CD4-positive, alpha-beta T cell (primary cell): ENCODE measurements at regions not wholly inside any gene's neighbourhood (a gene's known extent, or its start where the extent isn't known, plus 50 kb on each side); places are given as distances from the start of the nearest gene placed in this dataset.

Source experiments
- ATAC-seq: fragments of 200-7000 bp; cut with Tn5 transposase; one replicate; pipeline ENCODE4 v1.10.0; 2022; ENCODE audit warnings: mild to moderate bottlenecking; ENCODE audit not compliant: poor library complexity
- CTCF ChIA-PET: fragments of 350-600 bp; sonication (Branson Sonifier 250); formaldehyde crosslinking; loops from one replicate; lab custom pipeline; 2021; ENCODE audit warnings: antibody characterized with exemption, inconsistent platforms; lab: Charles Lee
- POLR2A ChIA-PET: fragments of 350-600 bp; sonication (Branson Sonifier 250); formaldehyde crosslinking; loops from one replicate; lab custom pipeline; 2021; ENCODE audit warnings: antibody characterized with exemption, inconsistent platforms; lab: Charles Lee
- DNase-seq, 14 experiments: peaks; one replicate each; pipeline ENCODE4 v3.0.0-alpha.2; 2013 to 2020; ENCODE audit warnings: mixed read lengths in 2 of 14
- H3K27ac ChIP-seq, 2 donors: one replicate each; pipeline versions ENCODE4 v1.5.1 to v1.7.0; 2013; ENCODE audit warnings: low read length in 2 of 2, low read depth in 1 of 2, mild to moderate bottlenecking in 1 of 2
- H3K27me3 ChIP-seq, 2 experiments: 1 replicate in 1 of 2; 2 replicates in 1 of 2; pipeline versions ENCODE4 v1.6.1 to v1.7.0; 2013; ENCODE audit warnings: low read length in 2 of 2, control low read depth in 1 of 2, mild to moderate bottlenecking in 1 of 2, moderate library complexity in 1 of 2; ENCODE audit not compliant: insufficient read depth in 2 of 2, control insufficient read depth in 1 of 2
- H3K36me3 ChIP-seq: one replicate; pipeline ENCODE4 v1.6.1; 2013; ENCODE audit warnings: low read length, control low read depth; ENCODE audit not compliant: insufficient read depth
- H3K4me1 ChIP-seq: one replicate; pipeline ENCODE4 v1.6.1; 2013; ENCODE audit warnings: low read length, control low read depth; ENCODE audit not compliant: insufficient read depth
- H3K4me3 ChIP-seq: one replicate; pipeline ENCODE4 v1.5.1; 2013; ENCODE audit warnings: mild to moderate bottlenecking, low read length, moderate library complexity
- H3K9me3 ChIP-seq, 2 experiments: 1 replicate in 1 of 2; 2 replicates in 1 of 2; pipeline versions ENCODE4 v1.6.1 to v1.7.0; 2013; ENCODE audit warnings: low read length in 2 of 2, mild to moderate bottlenecking in 2 of 2, control low read depth in 1 of 2, moderate library complexity in 1 of 2; ENCODE audit not compliant: control insufficient read depth in 1 of 2, insufficient read depth in 1 of 2
- H3K27ac Mint-ChIP-seq: one replicate; pipeline ENCODE4 v1.8.0; 2020; ENCODE audit warnings: mixed read lengths
- H3K27me3 Mint-ChIP-seq: one replicate; pipeline ENCODE4 v1.8.0; 2021; ENCODE audit warnings: mixed read lengths
- H3K36me3 Mint-ChIP-seq: one replicate; pipeline ENCODE4 v1.8.0; 2021; ENCODE audit warnings: low read depth, mixed read lengths
- H3K4me1 Mint-ChIP-seq: one replicate; pipeline ENCODE4 v1.8.0; 2021; ENCODE audit warnings: low read depth, mixed read lengths
- H3K4me3 Mint-ChIP-seq: one replicate; pipeline ENCODE4 v1.8.0; 2020; ENCODE audit warnings: mild to moderate bottlenecking, mixed read lengths
- H3K9me3 Mint-ChIP-seq: one replicate; pipeline ENCODE4 v1.8.0; 2020; ENCODE audit warnings: mixed read lengths
- intact Hi-C, 2 experiments: fragments of 100-400 bp; cut with DNase I in 1 of 2; cut with micrococcal nuclease in 1 of 2; formaldehyde crosslinking; loops; one replicate each; pipeline versions ENCODE4 v1.15.1 to v1.9.0; 2023 to 2025; cut with DNase I, micrococcal nuclease
- TF ChIP-seq, protein P1 (sequence below): fragments of 200-600 bp; IDR thresholded peaks from one replicate; pipeline ENCODE4 v1.8.0; 2022; ENCODE audit warnings: antibody characterized with exemption, mild to moderate bottlenecking

DNA sequence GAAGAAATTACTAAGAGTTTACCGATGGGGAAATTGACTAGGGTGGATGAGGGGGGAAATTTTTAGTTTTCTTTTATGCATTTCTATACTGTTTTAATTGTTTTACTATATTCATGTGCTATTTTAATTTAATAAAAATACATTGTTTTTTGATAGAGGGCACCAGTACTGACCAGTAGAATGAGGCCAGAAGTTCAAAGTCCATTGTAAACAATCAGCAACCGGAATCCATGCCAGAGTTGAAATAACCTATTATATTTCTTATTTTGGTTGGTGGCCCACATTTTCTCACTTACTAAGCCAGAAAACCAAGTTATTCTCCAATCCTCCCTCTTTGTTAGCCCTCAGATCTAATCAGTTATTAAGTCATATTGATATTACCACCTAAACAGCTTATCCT, 595.9 kb downstream of the SMARCA1 start:
- no peak overlapping the region for H3K27ac ChIP-seq
- CTCF ChIA-PET = no interaction called here
- H3K4me1 ChIP-seq = no peaks in the 10 kb centered on the region
- intact Hi-C loops = no loop called here
- no peaks in the 10 kb centered on the region for H3K9me3 ChIP-seq
- TF ChIP-seq, protein P1, sequence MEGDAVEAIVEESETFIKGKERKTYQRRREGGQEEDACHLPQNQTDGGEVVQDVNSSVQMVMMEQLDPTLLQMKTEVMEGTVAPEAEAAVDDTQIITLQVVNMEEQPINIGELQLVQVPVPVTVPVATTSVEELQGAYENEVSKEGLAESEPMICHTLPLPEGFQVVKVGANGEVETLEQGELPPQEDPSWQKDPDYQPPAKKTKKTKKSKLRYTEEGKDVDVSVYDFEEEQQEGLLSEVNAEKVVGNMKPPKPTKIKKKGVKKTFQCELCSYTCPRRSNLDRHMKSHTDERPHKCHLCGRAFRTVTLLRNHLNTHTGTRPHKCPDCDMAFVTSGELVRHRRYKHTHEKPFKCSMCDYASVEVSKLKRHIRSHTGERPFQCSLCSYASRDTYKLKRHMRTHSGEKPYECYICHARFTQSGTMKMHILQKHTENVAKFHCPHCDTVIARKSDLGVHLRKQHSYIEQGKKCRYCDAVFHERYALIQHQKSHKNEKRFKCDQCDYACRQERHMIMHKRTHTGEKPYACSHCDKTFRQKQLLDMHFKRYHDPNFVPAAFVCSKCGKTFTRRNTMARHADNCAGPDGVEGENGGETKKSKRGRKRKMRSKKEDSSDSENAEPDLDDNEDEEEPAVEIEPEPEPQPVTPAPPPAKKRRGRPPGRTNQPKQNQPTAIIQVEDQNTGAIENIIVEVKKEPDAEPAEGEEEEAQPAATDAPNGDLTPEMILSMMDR = no peak
- Mint-ChIP-seq H3K4me1 (no peaks in the 10 kb centered on the region), H3K36me3 (no peaks in the 10 kb centered on the region), H3K27ac (no peak overlapping the region), H3K9me3 (peaks cover 3% of the 10 kb centered on the region), H3K4me3 (no peak overlapping the region), H3K27me3 (no peaks in the 10 kb centered on the region)
- POLR2A ChIA-PET = no interaction called here
- H3K4me3 ChIP-seq = no peak overlapping the region
- no peak for ATAC-seq
- H3K36me3 ChIP-seq = no peaks in the 10 kb centered on the region
- DNase-seq = no peak
- H3K27me3 ChIP-seq = no peaks in the 10 kb centered on the region

DNA sequence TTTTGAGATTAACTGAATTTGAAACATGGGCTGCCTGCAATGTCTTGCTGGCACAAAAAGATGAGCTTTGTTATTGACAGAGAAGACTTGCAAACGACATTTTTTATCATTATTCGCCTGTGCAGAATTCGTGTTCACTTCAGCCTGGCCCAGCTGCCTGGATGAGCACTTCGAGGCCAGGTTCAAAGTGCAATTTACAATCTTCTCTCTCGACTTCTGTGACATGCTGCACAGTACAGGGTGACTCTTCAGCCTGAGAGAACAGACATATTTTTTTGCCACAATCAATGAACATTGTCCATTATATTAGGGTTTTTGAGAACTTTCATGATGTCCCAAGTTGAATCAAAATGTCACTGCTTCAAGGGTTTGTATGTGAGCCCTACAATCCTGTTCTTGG, 616.5 kb downstream of the SMARCA1 start:
- POLR2A ChIA-PET = no interaction called here

DNA sequence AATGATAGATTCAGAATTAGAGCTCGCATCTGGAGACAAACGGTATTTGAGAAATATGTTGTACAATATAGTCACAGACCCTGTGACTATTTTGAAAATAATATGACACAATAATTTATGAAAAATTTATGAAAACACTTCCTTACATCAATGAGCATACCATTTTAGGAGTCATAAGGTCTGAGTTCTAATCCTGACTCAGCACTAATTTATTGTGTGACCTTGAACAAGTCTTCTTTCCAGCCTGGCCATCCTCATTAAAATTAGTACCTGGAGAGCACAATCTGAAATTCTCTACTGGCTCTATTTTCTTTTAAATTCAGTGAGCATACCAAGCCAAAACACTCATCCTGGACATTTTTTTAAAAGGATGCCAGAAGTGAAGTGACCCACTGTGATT, 622.3 kb downstream of the SMARCA1 start:
- Histone ChIP-seq H3K36me3 (no peaks in the 10 kb centered on the region), H3K27ac (no peak overlapping the region), H3K9me3 (no peaks in the 10 kb centered on the region), H3K27me3 (no peaks in the 10 kb centered on the region), H3K4me1 (no peaks in the 10 kb centered on the region), H3K4me3 (no peak overlapping the region)
- ATAC-seq (no peak), DNase-seq (no peak)
- TF ChIP-seq, protein P1 = no peak
- Mint-ChIP-seq H3K4me3 (no peak overlapping the region), H3K4me1 (no peaks in the 10 kb centered on the region), H3K27me3 (no peaks in the 10 kb centered on the region), H3K27ac (no peak overlapping the region), H3K9me3 (no peaks in the 10 kb centered on the region), H3K36me3 (no peaks in the 10 kb centered on the region)
- intact Hi-C loops = no loop called here
- CTCF ChIA-PET = no interaction called here
- POLR2A ChIA-PET = no interaction called here

More for the DNA sequence above, 616.5 kb downstream of the SMARCA1 start:
- CTCF ChIA-PET = no interaction called here
- H3K4me1 ChIP-seq = no peaks in the 10 kb centered on the region
- Mint-ChIP-seq H3K27me3 (no peaks in the 10 kb centered on the region), H3K9me3 (no peaks in the 10 kb centered on the region), H3K36me3 (no peaks in the 10 kb centered on the region), H3K27ac (no peak overlapping the region), H3K4me1 (no peaks in the 10 kb centered on the region), H3K4me3 (no peak overlapping the region)
- TF ChIP-seq, protein P1 = no peak
- no peaks in the 10 kb centered on the region for H3K27me3 ChIP-seq
- H3K27ac ChIP-seq = no peak overlapping the region
- DNase-seq (no peak), ATAC-seq (no peak)
- intact Hi-C loops = no loop called here
- no peak overlapping the region for H3K4me3 ChIP-seq
- no peaks in the 10 kb centered on the region for H3K9me3 ChIP-seq
- no peaks in the 10 kb centered on the region for H3K36me3 ChIP-seq
